GM12892 (cell line): ENCODE measurements at regions not wholly inside any gene's neighbourhood (a gene's known extent, or its start where the extent isn't known, plus 50 kb on each side); places are given as distances from the start of the nearest gene placed in this dataset.

Source experiments
- POLR2A ChIP-seq: IDR thresholded peaks from 2 replicates; pipeline ENCODE4 v1.6.1; 2011; ENCODE audit warnings: low read depth, low read length, control low read depth
- POLR2AphosphoS5 ChIP-seq: IDR thresholded peaks from 2 replicates; pipeline ENCODE4 v1.6.1; 2011; ENCODE audit warnings: low read depth, low read length, control low read depth

DNA sequence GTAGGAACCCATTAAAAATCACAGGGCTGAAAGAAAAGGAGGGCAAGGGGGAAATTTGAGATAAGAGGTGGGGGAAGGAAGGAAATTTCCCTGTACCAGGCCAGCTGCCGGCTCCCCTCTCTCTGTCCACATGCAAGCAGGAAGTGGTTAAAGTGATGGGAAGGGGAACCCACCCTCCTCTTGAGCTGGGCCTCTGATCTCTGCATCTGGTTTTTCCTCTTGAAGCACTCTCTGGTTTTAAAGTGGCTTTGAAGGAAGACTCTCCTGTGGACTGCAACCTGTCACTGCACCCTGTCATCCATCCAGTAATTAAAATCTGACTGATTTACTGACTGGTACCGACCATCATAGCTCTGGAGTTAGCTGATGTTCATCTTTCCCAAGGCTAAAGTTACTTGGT is 239.6 kb downstream of the TSHZ3 start:
- no peak for TF ChIP-seq POLR2A
- no peak for TF ChIP-seq POLR2AphosphoS5
